Liver (tissue), 8 donors: ENCODE measurements at regions not wholly inside any gene's neighbourhood (a gene's known extent, or its start where the extent isn't known, plus 50 kb on each side); places are given as distances from the start of the nearest gene placed in this dataset.

Experiments
- DNase-seq: peaks from one replicate; pipeline ENCODE4 v3.0.0-alpha.2; 2017; ENCODE audit warnings: low spot score
- H3K27ac ChIP-seq, 2 donors: one replicate each; pipeline ENCODE4 v1.7.0; 2013; ENCODE audit warnings: inconsistent platforms in 2 of 2, low read length in 2 of 2, control low read depth in 1 of 2, low read depth in 1 of 2, mild to moderate bottlenecking in 1 of 2
- H3K27me3 ChIP-seq, 4 donors: one replicate each; pipeline versions ENCODE4 v1.6.1 to v1.7.0; 2013; ENCODE audit warnings: low read length in 3 of 4, inconsistent platforms in 1 of 4, mild to moderate bottlenecking in 1 of 4, moderate library complexity in 1 of 4; ENCODE audit not compliant: control insufficient read depth in 4 of 4, insufficient read depth in 4 of 4
- H3K36me3 ChIP-seq, 4 donors: one replicate each; pipeline versions ENCODE4 v1.6.1 to v1.7.0; 2013; ENCODE audit warnings: low read length in 3 of 4, mild to moderate bottlenecking in 3 of 4, low read depth in 1 of 4, moderate library complexity in 1 of 4; ENCODE audit not compliant: control insufficient read depth in 4 of 4, insufficient read depth in 3 of 4
- H3K4me1 ChIP-seq, 4 donors: one replicate each; pipeline versions ENCODE4 v1.6.1 to v1.7.0; 2013; ENCODE audit warnings: low read length in 3 of 4, mild to moderate bottlenecking in 3 of 4, moderate library complexity in 1 of 4; ENCODE audit not compliant: control insufficient read depth in 4 of 4, insufficient read depth in 4 of 4
- H3K4me3 ChIP-seq, 3 donors: one replicate each; pipeline versions ENCODE4 v1.6.1 to v1.7.0; 2013; ENCODE audit warnings: low read length in 3 of 3, control low read depth in 1 of 3, low read depth in 1 of 3, mild to moderate bottlenecking in 1 of 3
- H3K9ac ChIP-seq, 2 donors: one replicate each; pipeline ENCODE4 v1.7.0; 2013; ENCODE audit warnings: low read length in 2 of 2, mild to moderate bottlenecking in 2 of 2, moderate library complexity in 2 of 2, control low read depth in 1 of 2, low read depth in 1 of 2
- H3K9me3 ChIP-seq, 4 donors: one replicate each; pipeline versions ENCODE4 v1.6.1 to v1.7.0; 2013; ENCODE audit warnings: low read length in 3 of 4; ENCODE audit not compliant: control insufficient read depth in 4 of 4
- ATF3 ChIP-seq: IDR thresholded peaks from 2 replicates; pipeline ENCODE4 v1.6.1; 2016; ENCODE audit warnings: antibody characterized with exemption
- CTCF ChIP-seq: fragments of 150-350 bp; IDR thresholded peaks from 2 replicates; pipeline ENCODE4 v1.5.1; 2017; ENCODE audit warnings: improper control_type of control experiment, low read depth, low read length; ENCODE audit not compliant: missing input control
- EGR1 ChIP-seq, 2 donors: IDR thresholded peaks; 2 replicates each; pipeline ENCODE4 v1.6.1; 2016 to 2018; ENCODE audit warnings: antibody characterized with exemption in 2 of 2, low read depth in 2 of 2
- FOXA1 ChIP-seq: IDR thresholded peaks from 2 replicates; pipeline ENCODE4 v1.6.1; 2016; ENCODE audit warnings: antibody characterized with exemption
- FOXA2 ChIP-seq: IDR thresholded peaks from 2 replicates; pipeline ENCODE4 v1.6.1; 2016; ENCODE audit warnings: antibody characterized with exemption
- GABPA ChIP-seq, 2 donors: IDR thresholded peaks in 1 of 2; conservative IDR thresholded peaks in 1 of 2; 2 replicates each; pipeline ENCODE4 v1.6.1; 2016; ENCODE audit warnings: antibody characterized with exemption in 2 of 2, mild to moderate bottlenecking in 1 of 2, moderate library complexity in 1 of 2
- HNF4A ChIP-seq, 2 donors: conservative IDR thresholded peaks; 2 replicates each; pipeline ENCODE4 v1.6.1; 2016; ENCODE audit warnings: antibody characterized with exemption in 2 of 2, mild to moderate bottlenecking in 2 of 2
- HNF4G ChIP-seq: IDR thresholded peaks from 2 replicates; pipeline ENCODE4 v1.6.1; 2016; ENCODE audit warnings: antibody characterized with exemption
- JUND ChIP-seq, 2 donors: IDR thresholded peaks; 2 replicates each; pipeline ENCODE4 v1.6.1; 2016; ENCODE audit warnings: antibody characterized with exemption in 2 of 2
- MAX ChIP-seq: IDR thresholded peaks from 2 replicates; pipeline ENCODE4 v1.6.1; 2016; ENCODE audit warnings: antibody characterized with exemption
- NR2F2 ChIP-seq: IDR thresholded peaks from 2 replicates; pipeline ENCODE4 v1.6.1; 2016; ENCODE audit warnings: antibody characterized with exemption
- RAD21 ChIP-seq, 2 donors: IDR thresholded peaks; 2 replicates each; pipeline ENCODE4 v1.6.1; 2016; ENCODE audit warnings: antibody characterized with exemption in 2 of 2, mild to moderate bottlenecking in 2 of 2
- REST ChIP-seq: IDR thresholded peaks from 2 replicates; pipeline ENCODE4 v1.6.1; 2016; ENCODE audit warnings: antibody characterized with exemption, mild to moderate bottlenecking
- RXRA ChIP-seq, 2 donors: IDR thresholded peaks; 2 replicates each; pipeline ENCODE4 v1.6.1; 2017 to 2018; ENCODE audit warnings: antibody characterized with exemption in 2 of 2, mild to moderate bottlenecking in 1 of 2
- SP1 ChIP-seq: IDR thresholded peaks from 2 replicates; pipeline ENCODE4 v1.6.1; 2018; ENCODE audit warnings: antibody characterized with exemption, mild to moderate bottlenecking
- TAF1 ChIP-seq: conservative IDR thresholded peaks from 2 replicates; pipeline ENCODE4 v1.6.1; 2016; ENCODE audit warnings: antibody characterized with exemption, mild to moderate bottlenecking
- YY1 ChIP-seq: IDR thresholded peaks from 2 replicates; pipeline ENCODE4 v1.6.1; 2016; ENCODE audit warnings: antibody characterized with exemption, mild to moderate bottlenecking
- ZBTB33 ChIP-seq: IDR thresholded peaks from 2 replicates; pipeline ENCODE4 v1.6.1; 2016; ENCODE audit warnings: antibody characterized with exemption
- WGBS: extraction: QIAGEN DNeasy Blood & Tissue Kit; methylation state at CpG from one replicate; pipeline ENCODE4 v1.1.7; 2013; 5-methylcytosine and 5-hydroxymethylcytosine counted together
- donor health status: healthy.
- donor health status: healthy.
- donor health status: healthy.
- donor health status: healthy.
- donor health status: healthy.

- Histone ChIP-seq H3K4me3 (no peak overlapping the region), H3K4me1 (no peaks in the 10 kb centered on the region), H3K27me3 (no peaks in the 10 kb centered on the region), H3K9ac (no peak overlapping the region), H3K9me3 (no peaks in the 10 kb centered on the region), H3K27ac (no peak overlapping the region), H3K36me3 (no peaks in the 10 kb centered on the region)
- TF ChIP-seq FOXA1 = no peak
- no peak for TF ChIP-seq HNF4G
- TF ChIP-seq YY1 = no peak
- no peak for TF ChIP-seq GABPA (IDR thresholded peaks at IDR 0.05 in 1 of 2, conservative IDR thresholded peaks at IDR 0.05 in 1 of 2)
- no peak for TF ChIP-seq HNF4A (conservative IDR thresholded peaks at IDR 0.05)
- TF ChIP-seq CTCF = no peak
- TF ChIP-seq JUND (IDR thresholded peaks at IDR 0.05) = no peak
- no peak for TF ChIP-seq RXRA (IDR thresholded peaks at IDR 0.05)
- TF ChIP-seq NR2F2 = no peak
- TF ChIP-seq SP1 = no peak
- TF ChIP-seq RAD21 (IDR thresholded peaks at IDR 0.05) = no peak
- no peak for TF ChIP-seq REST
- no peak for TF ChIP-seq EGR1 (IDR thresholded peaks at IDR 0.05; ENCODE audit: low read depth in 2 of 2)
- no peak for TF ChIP-seq MAX
- no peak for TF ChIP-seq ATF3
- TF ChIP-seq ZBTB33 = no peak
- WGBS = 73% methylated on average over 2 of the region's 2 CpGs
- DNase-seq = no peak
These were observed 880.7 kb downstream of the SUCLG1 start for GRCh38 chr2:83578405-83578804.

GRCh38 chr2:83574614-83575013, 884.5 kb downstream of the SUCLG1 start:
- DNase-seq = no peak
- Histone ChIP-seq H3K27ac (no peak overlapping the region), H3K4me1 (no peaks in the 10 kb centered on the region), H3K27me3 (no peaks in the 10 kb centered on the region), H3K4me3 (no peak overlapping the region), H3K9me3 (no peaks in the 10 kb centered on the region), H3K9ac (no peak overlapping the region), H3K36me3 (no peaks in the 10 kb centered on the region)
- WGBS = 93% methylated on average over 1 of the region's 1 CpG
- TF ChIP-seq FOXA2 = no peak
- TF ChIP-seq MAX = no peak
- TF ChIP-seq ZBTB33 = no peak
- no peak for TF ChIP-seq GABPA (IDR thresholded peaks at IDR 0.05 in 1 of 2, conservative IDR thresholded peaks at IDR 0.05 in 1 of 2)
- TF ChIP-seq HNF4G = no peak
- no peak for TF ChIP-seq REST
- no peak for TF ChIP-seq ATF3
- TF ChIP-seq FOXA1 = no peak
- no peak for TF ChIP-seq TAF1
- no peak for TF ChIP-seq SP1
- no peak for TF ChIP-seq RAD21 (IDR thresholded peaks at IDR 0.05)
- TF ChIP-seq RXRA (IDR thresholded peaks at IDR 0.05) = no peak
- no peak for TF ChIP-seq YY1
